HPDE6-E6E7 (cell line): ENCODE measurements at regions not wholly inside any gene's neighbourhood (a gene's known extent, or its start where the extent isn't known, plus 50 kb on each side); places are given as distances from the start of the nearest gene placed in this dataset.

Experiments used
- DNase-seq: peaks from one replicate; pipeline ENCODE4 v3.0.0; 2011; ENCODE audit warnings: missing footprints; ENCODE audit errors: extremely low spot score

DNA sequence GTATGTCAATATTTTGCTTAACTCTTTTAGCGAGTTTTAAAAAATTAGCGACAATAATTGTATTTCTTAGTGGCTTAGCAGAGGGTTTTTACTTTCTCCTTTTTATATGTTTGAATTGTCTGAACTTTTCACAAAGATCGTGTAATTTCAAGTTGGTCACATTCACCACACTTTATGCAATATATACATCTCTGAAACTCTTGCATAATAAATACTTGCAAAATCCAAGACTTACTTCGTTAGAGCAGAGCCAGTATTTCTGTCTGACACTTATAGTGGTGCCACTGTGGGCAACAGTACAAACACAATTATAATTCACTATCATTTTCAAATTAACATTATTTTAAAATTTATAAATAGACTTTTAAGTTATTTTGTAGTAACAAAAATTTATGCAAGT, 62.0 kb downstream of the SUCNR1 start:
- no peak for DNase-seq

DNA sequence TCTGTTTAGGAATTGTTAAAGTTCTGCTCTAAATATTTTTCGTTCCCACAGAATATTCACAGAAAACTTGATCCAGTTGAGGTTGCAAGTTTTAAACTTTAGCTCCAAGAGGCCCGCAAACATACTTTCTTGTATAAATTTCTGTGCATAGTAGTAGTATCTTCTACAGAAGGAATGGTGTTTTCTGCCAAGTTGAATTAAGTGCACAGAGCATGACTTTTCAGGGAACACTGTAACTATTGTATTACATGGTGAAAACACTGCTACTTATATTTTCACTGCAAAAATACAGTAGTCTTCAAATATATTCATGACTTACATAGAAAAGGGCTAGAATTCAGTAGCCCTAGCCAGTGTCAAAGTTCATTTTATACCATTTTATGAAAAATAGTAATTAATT, 67.0 kb downstream of the SUCNR1 start:
- no peak for DNase-seq

DNA sequence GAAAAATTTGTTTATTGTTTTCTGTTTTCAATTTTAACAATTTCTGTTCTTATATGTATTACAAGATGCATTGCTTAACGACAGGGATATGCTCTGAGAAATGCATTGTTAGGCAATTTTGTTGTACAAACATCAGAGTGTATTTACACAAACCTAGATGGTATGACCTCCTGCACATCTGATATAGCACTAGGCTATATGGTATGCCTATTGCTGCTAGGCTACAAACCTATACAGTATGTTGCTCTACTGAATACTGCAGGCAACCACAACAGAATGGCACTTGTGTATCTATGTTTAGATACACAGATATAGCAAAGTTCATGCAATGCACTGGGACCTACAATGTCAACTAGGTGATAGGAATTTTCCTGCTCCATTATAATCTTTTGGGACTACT, 70.1 kb downstream of the SUCNR1 start:
- no peak for DNase-seq

DNA sequence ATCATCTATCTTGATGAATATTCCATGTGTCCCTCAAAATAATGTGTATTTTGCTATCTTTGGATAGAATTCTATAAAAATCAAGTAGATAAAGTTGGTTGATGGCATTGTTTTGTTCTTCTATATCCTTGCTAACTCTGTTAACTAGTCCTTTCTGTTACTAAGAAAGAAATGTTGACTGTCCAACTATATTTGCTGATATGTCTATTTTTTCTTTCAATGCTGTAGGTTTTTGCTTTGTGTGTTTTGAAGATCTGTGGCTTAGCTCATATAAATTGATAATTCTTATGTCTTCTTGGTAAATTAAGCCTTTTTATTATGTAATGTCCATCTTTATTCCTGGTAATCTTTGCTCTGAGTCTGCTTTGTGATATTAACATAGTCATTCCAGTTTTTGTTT, 70.9 kb downstream of the SUCNR1 start:
- DNase-seq = no peak

DNA sequence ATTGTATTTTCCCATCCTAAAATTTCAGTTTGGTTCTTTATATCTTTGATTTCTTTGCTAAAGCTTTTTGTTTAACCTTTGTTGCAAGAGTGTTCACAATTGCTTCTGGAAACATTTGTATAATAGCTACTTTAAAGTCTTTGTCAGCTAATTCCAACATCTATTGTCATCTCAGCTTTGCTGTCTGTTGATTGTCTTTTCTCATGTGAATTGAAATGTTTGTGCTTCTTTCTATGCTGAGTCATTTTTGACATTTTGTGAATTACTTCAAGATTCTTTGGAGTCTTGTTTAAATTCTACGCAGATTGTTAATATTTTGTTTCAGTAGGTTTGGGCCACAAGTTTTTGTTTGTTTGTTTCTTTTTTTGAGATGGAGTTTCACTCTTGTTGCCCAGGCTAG, 73.2 kb downstream of the SUCNR1 start:
- no peak for DNase-seq

DNA sequence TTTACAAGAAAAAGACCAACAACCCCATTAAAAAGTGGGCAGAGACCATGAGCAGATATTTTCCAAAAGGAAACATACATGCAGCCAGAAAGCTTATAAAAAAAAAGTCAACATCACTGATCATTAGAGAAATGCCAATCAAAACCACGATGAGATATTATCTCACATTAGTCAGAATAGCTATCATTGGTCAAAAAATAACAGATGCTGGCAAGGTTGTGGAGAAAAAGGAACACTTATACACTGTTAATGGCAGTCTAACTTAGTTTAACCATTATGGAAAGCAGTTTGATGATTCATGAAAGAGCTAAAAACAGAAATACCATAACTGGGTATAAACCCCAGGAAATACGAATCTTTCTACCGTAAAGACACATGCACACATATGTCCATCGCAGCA, 76.3 kb downstream of the SUCNR1 start:
- no peak for DNase-seq

DNA sequence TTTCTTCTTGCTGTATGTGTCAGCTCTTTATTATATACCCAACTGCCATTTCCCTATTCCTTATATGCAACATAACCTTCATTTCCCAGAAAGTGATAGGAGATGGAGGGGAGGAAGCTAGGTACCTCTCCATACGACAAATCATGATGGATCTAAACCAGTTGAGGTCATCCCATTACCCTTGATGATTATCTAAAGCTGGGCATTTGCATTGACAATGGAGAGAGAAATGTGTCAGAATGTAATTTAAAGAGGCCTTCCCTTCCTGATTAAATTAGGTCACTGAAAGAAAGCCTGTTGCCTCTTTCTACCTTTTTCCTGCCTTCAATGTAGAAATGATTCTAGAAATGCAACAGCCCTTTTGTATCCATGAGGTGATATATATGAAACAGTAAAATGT, 81.9 kb downstream of the SUCNR1 start:
- no peak for DNase-seq

DNA sequence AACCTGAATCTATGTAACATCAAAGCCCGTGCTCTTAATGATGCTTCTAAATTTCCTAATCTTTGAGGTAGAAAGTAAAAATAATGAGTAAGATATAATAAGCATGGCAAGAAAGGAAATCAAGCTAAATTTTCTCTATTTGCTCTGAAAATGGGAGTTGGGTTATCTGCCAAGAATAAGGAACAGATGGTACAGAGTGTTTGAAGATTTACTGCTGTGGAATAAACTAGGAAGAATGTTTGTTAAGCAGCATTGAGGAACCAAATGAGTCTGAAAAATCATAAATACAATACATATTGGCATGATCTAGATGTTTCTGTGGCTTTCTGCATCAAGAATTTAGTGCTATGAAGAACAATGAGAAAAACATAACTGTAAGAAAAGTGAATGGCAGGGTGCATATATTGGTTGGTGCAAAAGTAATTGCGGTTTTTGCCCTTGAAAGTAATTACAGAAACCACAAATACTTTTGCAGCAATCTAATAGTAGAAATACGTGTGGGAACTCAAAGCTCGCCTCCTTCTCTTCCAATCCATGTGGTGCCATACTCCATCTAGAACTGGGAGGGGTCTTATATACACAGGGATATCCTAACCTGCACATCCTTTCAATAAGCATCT, 87.6 kb downstream of the SUCNR1 start:
- DNase-seq = no peak

DNA sequence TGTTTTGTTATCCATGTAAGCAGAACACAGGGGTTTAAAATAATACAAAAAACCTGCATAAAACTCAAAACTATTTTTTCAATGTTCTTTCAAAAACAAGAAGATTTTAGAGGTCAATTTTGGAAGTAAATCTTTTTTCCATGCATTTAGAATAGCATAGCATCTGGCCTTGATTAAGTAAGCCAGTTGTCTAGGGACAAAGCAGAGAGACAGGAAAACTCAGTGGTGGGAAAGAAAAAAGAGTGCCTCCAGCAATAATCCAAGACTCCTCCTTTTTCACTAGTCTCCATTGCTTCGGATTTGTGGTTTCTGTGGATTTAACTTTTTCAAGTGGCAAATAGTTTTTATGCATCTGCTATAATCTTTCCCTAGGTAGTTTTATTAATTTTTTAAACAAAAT, 88.9 kb downstream of the SUCNR1 start:
- DNase-seq = no peak

DNA sequence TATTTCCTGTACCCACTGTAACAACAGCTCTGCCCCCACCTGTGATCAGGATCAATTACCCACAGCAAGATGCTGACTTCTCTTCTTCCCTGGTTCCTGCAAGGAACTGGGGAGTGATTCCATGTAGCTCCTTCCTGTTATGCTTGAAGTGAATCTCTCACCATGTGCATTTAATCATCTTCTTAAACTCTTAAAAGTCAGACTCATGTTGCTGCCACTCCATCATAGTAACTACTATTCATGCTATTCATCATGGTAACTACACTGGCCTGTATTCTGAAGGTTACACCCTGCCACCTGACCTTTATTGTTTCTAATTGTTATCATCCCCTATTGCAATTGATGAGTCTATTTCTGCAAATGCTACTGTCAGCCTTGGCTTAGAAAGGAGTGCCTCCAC, 89.5 kb downstream of the SUCNR1 start:
- DNase-seq = no peak

DNA sequence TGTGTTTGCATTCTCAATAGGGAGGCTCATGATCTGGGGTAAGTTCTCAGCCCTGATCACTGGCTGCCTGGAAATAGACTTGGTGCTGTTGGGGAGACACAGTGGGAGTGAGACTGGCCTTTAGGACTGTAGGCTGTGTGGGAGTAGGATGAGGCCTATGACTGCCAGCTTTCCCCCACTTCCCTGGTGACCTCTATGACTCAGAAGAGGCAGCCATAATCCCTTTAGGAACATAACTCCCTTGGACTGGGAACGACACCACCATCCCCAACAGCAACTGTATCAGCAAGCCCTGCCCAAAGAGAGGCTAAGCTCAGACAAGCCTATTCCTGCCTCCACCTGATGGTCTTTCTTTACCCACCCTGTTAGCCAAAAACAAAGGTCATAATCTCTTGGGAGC, 91.3 kb downstream of the SUCNR1 start:
- no peak for DNase-seq

DNA sequence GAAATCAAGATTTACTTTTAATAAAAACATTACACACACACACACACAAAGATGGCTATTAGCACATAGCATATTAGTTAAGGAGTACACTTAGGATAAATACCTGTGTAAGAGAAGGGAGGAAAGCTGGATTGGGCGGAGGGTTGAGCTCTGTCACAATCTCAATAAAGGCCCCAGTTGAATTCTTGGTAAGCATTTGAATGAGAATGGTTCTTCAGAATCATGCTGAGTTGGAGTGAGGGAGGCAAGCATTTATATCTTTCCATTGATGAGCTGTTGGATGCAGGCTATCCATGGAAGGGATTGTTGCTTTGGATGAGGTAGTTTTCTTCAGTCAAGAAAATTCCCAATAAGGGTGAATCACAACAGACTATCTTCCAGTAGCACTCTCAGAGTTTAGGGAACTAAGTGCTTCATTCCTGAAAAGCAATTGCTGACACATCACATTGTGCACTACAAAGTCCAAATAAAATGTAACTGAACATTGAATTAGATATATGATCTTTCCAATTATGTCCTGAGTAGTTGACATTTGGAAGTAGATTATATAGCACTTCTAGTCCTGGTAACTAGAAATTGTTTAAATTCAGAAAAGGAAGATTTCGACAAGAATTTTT, 95.7 kb downstream of the SUCNR1 start:
- DNase-seq = no peak

DNA sequence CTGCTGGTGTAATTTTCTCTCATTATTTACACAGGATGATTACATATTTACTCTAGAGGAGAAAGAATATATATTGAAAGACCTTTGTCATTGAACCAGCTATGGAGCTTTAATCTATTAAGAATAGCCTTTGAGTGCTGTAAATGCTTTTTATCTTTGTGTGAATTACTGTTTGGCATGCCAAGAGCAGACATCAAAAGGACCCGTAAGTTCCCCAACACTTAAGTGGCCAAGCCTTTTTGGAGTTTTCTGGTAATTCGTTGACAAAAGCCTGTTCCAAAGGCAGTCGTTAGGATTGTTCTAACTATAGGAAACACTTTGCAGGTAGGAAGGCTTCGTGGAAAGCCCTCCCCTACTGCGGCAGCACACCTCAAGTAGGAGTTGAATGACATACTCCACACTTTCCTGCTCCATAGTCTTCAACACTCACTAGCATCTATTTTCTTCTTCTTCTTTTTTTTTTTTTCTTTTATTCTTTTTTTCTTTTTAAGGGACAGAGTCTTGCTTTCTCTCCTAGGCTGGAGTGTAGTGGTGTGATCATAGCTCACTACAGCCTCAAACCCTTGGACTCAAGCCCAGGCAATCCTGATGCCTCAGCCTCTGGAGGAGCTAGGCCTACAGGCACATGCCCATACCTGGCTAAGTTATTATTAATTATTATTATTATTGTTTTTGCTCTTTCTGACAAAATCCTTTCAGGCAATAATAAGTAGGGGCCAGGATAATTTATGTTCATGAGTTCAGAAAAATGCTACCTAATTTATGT, 98.6 kb downstream of the SUCNR1 start:
- no peak for DNase-seq

DNA sequence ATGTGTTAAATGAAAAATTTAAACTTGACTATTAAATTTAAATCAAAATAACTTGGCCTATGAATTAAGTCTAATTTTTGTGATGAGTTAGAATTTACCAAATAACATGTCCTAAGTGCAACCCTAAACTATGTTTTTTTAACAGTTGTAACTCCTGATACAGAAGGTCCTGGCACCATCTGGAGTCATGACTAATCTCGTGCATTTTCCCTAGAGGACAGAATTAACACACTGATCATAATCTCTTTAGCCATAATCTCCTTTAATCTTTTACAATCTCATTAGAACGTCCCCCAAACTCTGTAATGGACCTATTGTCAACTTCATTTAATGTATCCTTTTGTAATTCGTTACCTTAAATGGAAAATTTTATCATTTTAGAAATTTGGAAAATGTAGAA, 100.6 kb downstream of the SUCNR1 start:
- DNase-seq = no peak

DNA sequence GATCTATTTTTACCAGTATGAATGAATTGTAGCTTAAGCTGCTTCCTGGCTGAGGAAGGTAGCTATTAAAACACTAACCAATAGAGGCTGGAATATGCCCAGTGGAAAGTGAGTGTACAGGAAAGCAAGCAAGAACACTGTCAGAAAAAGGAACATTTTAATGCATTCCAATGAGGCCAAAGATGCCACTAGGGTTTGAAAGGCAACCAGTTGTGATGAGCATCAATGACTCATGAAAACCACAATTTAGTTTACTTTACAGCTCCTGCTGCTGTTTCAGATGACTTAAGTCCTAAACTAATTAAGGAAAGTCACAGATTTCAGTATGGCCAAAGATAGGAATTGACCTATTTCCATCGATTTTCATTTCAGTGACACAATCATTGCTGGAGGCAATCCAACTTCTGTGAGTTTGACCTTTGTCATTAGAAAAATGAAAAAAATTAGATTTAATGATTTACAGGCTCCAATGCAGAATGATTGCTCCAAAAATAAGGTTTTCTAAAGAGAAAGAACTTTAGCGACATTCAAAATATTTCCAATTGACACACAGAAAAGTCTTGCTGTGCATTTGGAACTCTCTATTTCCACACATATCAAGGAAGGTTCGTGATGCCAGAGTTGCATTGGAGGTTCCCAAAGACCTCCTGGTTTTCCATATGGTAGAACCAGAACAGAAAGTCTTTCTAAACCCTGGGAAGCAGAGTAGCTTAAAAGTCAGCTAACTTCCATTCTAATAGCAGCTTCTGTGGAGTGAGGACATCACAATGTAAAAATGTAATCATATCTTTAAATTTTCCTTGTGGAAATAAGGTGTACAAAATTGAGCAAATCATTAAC, 103.0 kb downstream of the SUCNR1 start:
- peak; percentile 52 for DNase-seq

DNA sequence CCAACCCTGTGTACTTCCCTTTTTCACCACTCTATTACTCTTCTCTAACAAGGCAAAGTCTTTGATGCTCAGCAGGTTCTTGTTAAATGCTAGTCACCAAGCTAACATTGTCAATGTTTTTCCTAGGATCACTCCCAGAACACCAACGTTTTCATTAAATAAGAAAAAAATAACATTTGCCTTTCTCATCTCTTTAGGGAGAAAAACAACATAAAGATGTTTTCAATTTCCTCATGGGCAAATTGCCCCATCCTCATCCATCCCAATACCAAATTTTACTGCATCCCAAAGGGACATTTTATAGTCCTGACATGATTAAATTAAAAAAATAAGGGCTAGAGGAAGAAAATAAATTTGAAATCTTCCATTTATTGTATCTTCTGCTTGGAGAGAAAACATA, 106.5 kb downstream of the SUCNR1 start:
- no peak for DNase-seq

DNA sequence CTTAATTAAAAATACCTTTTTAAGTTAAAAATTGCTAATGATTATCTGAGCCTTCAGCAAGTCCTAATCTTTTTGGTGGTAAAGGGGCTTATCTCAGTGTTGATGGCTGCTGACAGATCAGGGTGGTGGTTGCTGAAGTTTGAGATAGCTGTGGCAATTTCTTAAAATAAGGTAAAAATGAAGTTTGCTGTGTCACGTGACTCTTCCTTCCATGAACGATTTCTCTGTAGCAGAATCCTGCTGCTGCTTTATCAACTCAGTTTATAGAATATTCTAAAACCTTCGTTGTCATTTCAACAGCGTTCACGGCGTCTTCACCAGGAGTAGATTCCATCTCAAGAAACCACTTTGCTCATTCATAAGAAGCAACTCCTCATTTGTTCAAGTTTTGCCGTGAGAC, 110.1 kb downstream of the SUCNR1 start:
- DNase-seq = no peak

DNA sequence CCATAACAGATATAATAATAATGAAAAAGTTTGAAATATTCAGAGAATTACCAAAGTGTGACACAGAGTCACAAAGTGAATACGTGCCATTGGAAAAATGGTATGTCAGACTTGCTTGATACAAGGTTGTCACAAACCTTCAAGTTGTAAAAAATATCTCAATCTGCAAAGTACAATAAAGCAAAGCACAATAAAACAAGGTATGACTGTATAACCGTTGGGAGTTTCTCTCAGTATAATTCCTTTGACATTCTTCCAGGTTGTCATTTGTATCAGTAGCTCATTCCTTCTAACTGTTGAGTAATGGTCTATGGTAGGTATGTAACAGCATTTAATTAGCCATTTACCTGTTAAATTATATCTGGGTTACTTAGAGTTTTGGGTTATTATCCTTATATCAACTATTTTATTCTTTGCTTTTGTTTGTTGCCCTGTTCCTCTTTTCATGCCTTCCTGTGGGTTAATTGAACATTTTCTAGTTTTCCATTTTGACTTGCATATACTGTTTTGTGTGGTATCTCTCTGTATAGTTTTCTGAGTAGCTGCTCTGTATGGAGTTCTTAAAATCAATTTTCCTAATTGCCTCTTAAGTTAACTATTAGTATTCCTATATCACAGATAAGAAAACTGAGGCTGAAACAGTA, 112.5 kb downstream of the SUCNR1 start:
- no peak for DNase-seq

DNA sequence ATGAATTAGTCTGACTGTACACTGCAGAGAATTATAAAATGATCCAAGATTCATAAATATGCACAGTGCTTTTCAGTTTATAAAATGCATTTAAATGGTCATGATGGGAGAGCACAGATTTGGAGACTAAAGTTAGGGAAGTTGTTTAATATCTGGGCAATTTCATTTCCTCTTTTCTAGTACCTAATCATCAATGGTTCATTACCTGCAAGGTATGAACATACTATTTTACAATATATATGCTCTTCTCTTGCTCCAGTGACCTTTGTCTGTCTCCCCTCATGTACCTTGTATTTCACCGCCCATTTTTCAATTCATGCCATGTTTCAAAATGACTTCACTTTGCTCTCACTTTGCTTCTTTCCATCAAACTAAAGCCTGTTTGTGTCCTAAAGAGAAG, 114.5 kb downstream of the SUCNR1 start:
- no peak for DNase-seq

DNA sequence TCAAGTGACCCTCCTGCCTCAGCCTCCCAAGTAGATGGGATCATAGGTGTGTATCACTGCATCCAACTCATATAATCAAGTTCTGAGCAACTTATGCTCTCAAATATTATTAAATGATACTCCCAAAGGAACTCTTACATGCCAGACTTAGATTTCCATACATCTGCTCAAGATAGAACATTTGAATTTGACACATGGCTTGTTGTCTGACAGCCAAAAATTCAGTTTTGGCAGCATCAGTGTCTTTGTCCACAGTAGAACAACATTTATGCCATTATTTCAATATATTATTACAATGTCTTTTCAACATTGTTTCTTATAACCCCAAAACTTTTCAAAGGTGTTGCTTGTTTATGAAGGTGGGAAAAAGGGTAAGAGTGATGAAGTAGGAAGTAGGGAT, 116.2 kb downstream of the SUCNR1 start:
- DNase-seq = no peak

DNA sequence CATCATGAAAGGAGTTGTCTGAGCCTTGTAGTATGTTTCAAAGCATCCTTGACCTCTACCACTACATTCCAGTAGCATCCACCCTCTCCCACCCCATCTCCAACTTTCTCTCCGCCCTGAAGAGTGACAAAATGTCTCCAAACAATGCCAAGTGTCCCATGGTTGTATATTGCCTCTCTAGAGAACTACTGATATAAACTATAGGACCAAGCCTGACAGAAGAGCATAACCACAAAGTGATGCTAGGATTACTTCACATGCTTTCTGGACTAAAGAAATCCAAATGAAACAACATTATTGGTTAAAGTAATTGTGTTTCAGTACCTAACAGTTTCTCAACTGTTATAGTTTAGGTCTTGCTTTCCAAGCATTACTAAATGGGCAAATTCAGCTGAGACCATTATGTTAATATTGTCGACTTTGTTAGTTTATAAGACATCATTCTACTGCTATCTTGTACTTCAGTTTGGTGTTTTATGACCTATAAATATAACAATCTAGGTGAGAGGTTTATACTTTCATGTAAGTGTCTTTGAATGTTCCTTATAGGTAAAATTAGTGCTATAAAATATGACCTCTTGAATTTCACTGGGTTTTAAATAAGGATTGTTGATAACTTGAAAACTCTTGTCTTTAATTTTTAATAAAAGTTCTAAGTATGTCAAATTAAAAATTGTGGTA, 117.4 kb downstream of the SUCNR1 start:
- no peak for DNase-seq
